Mucosa of descending colon (tissue), 3 donors: ENCODE measurements at regions not wholly inside any gene's neighbourhood (a gene's known extent, or its start where the extent isn't known, plus 50 kb on each side); places are given as distances from the start of the nearest gene placed in this dataset.

ENCODE experiments used
- ATAC-seq: fragments of 200-7000 bp; cut with Tn5 transposase; one replicate; pipeline ENCODE4 v1.9.1; 2020; ENCODE audit warnings: mild to moderate bottlenecking, moderate library complexity
- DNase-seq, 3 donors: peaks; one replicate each; pipeline ENCODE4 v3.0.0-alpha.2; 2020
- H3K36me3 ChIP-seq: fragments of 200-600 bp; one replicate; pipeline ENCODE4 v1.8.0; 2021; ENCODE audit warnings: low read depth, mild to moderate bottlenecking
- H3K4me1 ChIP-seq: fragments of 200-600 bp; one replicate; pipeline ENCODE4 v1.8.0; 2021; ENCODE audit warnings: low read depth, mild to moderate bottlenecking
- H3K4me3 ChIP-seq: fragments of 200-600 bp; one replicate; pipeline ENCODE4 v1.8.0; 2021; ENCODE audit warnings: mild to moderate bottlenecking
- H3K9me3 ChIP-seq: fragments of 200-600 bp; one replicate; pipeline ENCODE4 v1.8.0; 2021; ENCODE audit warnings: mild to moderate bottlenecking
- CTCF ChIP-seq: fragments of 200-600 bp; IDR thresholded peaks from one replicate; pipeline ENCODE4 v1.8.0; 2022; ENCODE audit warnings: antibody characterized with exemption, mild to moderate bottlenecking
- intact Hi-C, 2 donors: fragments of 100-400 bp; cut with DNase I in 1 of 2; cut with micrococcal nuclease in 1 of 2; formaldehyde crosslinking; loops; one replicate each; pipeline versions ENCODE4 v1.11.0 to v1.11.1; 2022; cut with DNase I, micrococcal nuclease
- donor health status: DM: no; HTN: no; CAD: no; lungs with moderate emphysema.
- donor health status: DM: no; HTN: no; CAD: no.
- donor health status: DM: no; HTN: yes; CAD: no.

GRCh38 chr4:179552131-179552530, 2109.9 kb upstream of the AGA start:
- no peaks in the 10 kb centered on the region for H3K4me1 ChIP-seq
- ATAC-seq: no peak
- no peak overlapping the region for H3K4me3 ChIP-seq
- DNase-seq: no peak
- no peaks in the 10 kb centered on the region for H3K36me3 ChIP-seq
- TF ChIP-seq CTCF: no peak
- peaks cover 18% of the 10 kb centered on the region for H3K9me3 ChIP-seq
- intact Hi-C loops: no loop called here

DNA sequence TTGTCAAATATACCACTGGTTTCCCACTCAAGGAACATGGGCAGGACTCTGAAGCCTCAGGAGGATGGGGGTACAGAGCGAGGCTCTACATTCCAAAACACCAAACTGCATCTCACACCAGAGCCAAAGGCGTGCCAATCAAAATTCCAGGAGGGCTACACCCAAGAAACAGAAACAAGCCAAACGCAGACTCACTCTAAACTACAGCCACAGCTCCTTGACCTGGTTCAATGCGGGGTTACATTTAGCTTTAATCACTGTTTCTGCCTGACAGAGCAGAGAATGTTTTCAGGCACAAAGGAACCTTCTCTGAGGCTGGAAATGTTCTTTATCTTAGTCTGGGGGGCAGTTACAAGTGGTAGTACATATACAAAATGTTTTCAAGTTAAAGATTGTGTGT, 2121.5 kb upstream of the AGA start:
- no peaks in the 10 kb centered on the region for H3K36me3 ChIP-seq
- no peak for DNase-seq
- no peak for ATAC-seq
- no peak overlapping the region for H3K4me3 ChIP-seq
- TF ChIP-seq CTCF: no peak
- no peaks in the 10 kb centered on the region for H3K4me1 ChIP-seq
- peaks cover 30% of the 10 kb centered on the region for H3K9me3 ChIP-seq
- intact Hi-C loops: no loop called here

DNA sequence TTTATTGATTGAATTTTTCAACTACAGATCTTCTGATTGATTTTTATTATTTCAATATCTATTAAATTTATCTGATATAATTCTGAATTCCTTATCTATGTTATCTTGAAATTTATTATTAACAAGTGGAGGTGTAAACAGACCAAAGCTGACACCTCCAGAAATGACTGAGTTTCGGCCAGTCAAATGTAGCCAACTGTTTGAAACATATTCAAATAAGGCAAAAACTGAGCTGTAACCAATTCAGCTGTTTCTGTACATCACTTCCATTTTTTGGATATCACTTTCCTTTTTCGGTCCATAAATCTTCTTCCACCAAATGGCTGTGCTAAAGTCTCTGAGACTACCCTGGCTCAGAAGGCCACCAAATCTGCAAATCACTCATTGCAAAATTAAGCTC, 2127.3 kb upstream of the AGA start:
- TF ChIP-seq CTCF: no peak
- DNase-seq (no peak), ATAC-seq (no peak)
- peaks cover 34% of the 10 kb centered on the region for H3K9me3 ChIP-seq
- no peaks in the 10 kb centered on the region for H3K4me1 ChIP-seq
- intact Hi-C loops: no loop called here
- H3K36me3 ChIP-seq: no peaks in the 10 kb centered on the region
- no peak overlapping the region for H3K4me3 ChIP-seq

- Histone ChIP-seq H3K4me3 (no peak overlapping the region), H3K9me3 (no peaks in the 10 kb centered on the region), H3K4me1 (no peaks in the 10 kb centered on the region), H3K36me3 (no peaks in the 10 kb centered on the region)
- intact Hi-C loops: no loop called here
- no peak for DNase-seq
- no peak for TF ChIP-seq CTCF
- no peak for ATAC-seq
Observed at GRCh38 chr4:179582164-179582905, 2140.1 kb upstream of the AGA start.

GRCh38 chr4:179583221-179583620, 2141.0 kb upstream of the AGA start:
- intact Hi-C loops: no loop called here
- Histone ChIP-seq H3K36me3 (no peaks in the 10 kb centered on the region), H3K4me3 (no peak overlapping the region), H3K9me3 (no peaks in the 10 kb centered on the region), H3K4me1 (no peaks in the 10 kb centered on the region)
- no peak for TF ChIP-seq CTCF
- ATAC-seq (no peak), DNase-seq (no peak)

- TF ChIP-seq CTCF: no peak
- Histone ChIP-seq H3K4me3 (no peak overlapping the region), H3K9me3 (no peaks in the 10 kb centered on the region), H3K36me3 (no peaks in the 10 kb centered on the region), H3K4me1 (no peaks in the 10 kb centered on the region)
- intact Hi-C loops: no loop called here
- ATAC-seq: no peak
- no peak for DNase-seq
Observed at GRCh38 chr4:179584101-179584500, 2141.9 kb upstream of the AGA start.
